ENCODE measurements at regions not wholly inside any gene's neighbourhood (a gene's known extent, or its start where the extent isn't known, plus 50 kb on each side); places are given as distances from the start of the nearest gene placed in this dataset.
"Not testable (repeated sequence)": the region's sequence is repeated elsewhere in the genome, so short reads cannot be mapped to it uniquely, and the experiment has no call there.

DNA sequence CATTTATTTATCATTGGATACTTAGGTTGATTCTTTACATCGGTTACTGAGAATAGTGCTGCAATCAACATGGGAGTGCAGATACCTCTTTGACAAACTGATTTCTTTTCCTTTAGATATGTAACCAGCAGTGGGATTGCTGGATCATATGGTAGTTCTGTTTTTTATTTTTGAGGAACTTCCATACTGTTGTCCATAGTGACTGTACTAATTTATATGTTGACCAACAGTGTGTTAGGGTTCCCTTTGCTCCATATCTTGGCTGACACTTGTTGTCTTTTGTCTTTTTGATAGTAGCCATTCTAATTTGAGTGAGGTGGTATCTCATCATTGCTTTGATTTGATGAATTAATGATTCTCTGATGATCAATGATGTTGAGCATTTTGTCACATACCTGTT is 137.3 kb upstream of the PITX1 start:
- no peak overlapping the region for H3K27ac ChIP-seq (ENCODE audit: low read depth in 1 of 3, low read length in 2 of 3)
- FAIRE-seq (no peak), DNase-seq (no peak)
- WGBS, 3 donors: 83 to 97% (median 89%) methylated on average over 1 of the region's 1 CpG
- no peaks in the 10 kb centered on the region for H3K4me1 ChIP-seq (ENCODE audit: control insufficient read depth in 3 of 3, insufficient read depth in 2 of 3, low read depth in 1 of 3, low read length in 2 of 3)
- no peaks in the 10 kb centered on the region for H3K9me3 ChIP-seq (ENCODE audit: control insufficient read depth in 2 of 2, insufficient read depth in 1 of 2, low read depth in 1 of 2, low read length in 1 of 2)
- H3K27me3 ChIP-seq (ENCODE audit: control insufficient read depth in 3 of 3, insufficient read depth in 3 of 3, low read length in 3 of 3): no peaks in the 10 kb centered on the region
- no peak overlapping the region for H3K4me3 ChIP-seq (ENCODE audit: low read depth in 1 of 3, low read length in 3 of 3)
- peaks cover 0 to 2% (median 0%) of the 10 kb centered on the region in 3 donors for H3K36me3 ChIP-seq (ENCODE audit: control insufficient read depth in 3 of 3, insufficient read depth in 2 of 3, low read depth in 1 of 3, low read length in 3 of 3)

DNA sequence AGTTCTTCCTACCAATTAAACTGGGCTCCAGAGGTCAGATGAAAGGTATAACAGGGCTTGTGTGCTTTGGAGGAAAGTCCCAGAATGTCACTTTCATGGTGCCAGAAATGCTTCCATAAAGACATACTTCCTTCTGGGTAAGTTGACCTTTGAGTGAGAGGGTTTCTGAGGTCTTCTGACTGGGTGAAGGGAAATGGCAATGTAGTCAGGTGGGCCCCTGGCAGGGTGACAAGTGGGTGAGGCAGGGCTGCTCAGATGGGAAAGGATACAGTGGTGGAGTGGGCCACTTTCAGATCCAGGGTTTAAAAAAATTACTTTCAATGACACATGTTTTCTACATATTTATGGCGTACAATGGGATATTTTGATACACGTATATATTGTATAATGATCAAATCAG is 136.5 kb upstream of the PITX1 start:
- Histone ChIP-seq H3K27ac (ENCODE audit: low read depth in 1 of 3, low read length in 2 of 3) (no peak overlapping the region), H3K9me3 (ENCODE audit: control insufficient read depth in 2 of 2, insufficient read depth in 1 of 2, low read depth in 1 of 2, low read length in 1 of 2) (no peaks in the 10 kb centered on the region), H3K4me3 (ENCODE audit: low read depth in 1 of 3, low read length in 3 of 3) (no peak overlapping the region), H3K36me3 (ENCODE audit: control insufficient read depth in 3 of 3, insufficient read depth in 2 of 3, low read depth in 1 of 3, low read length in 3 of 3) (peaks cover 0 to 2% (median 0%) of the 10 kb centered on the region in 3 donors), H3K27me3 (ENCODE audit: control insufficient read depth in 3 of 3, insufficient read depth in 3 of 3, low read length in 3 of 3) (no peaks in the 10 kb centered on the region), H3K4me1 (ENCODE audit: control insufficient read depth in 3 of 3, insufficient read depth in 2 of 3, low read depth in 1 of 3, low read length in 2 of 3) (no peaks in the 10 kb centered on the region)
- 79 to 91% (median 90%) methylated on average over 2 of the region's 2 CpGs for WGBS, 3 donors
- no peak for DNase-seq
- FAIRE-seq: no peak

- 63 to 84% (median 70%) methylated on average over 2 of the region's 2 CpGs for WGBS, 3 donors
Measured at GRCh38 chr5:135169753-135170152, 135.7 kb upstream of the PITX1 start.

GRCh38 chr5:135167634-135168033 is 133.6 kb upstream of the PITX1 start:
- Histone ChIP-seq H3K36me3 (ENCODE audit: control insufficient read depth in 3 of 3, insufficient read depth in 2 of 3, low read depth in 1 of 3, low read length in 3 of 3) (peaks cover 0 to 2% (median 0%) of the 10 kb centered on the region in 3 donors), H3K27ac (ENCODE audit: low read depth in 1 of 3, low read length in 2 of 3) (no peak overlapping the region), H3K4me3 (ENCODE audit: low read depth in 1 of 3, low read length in 3 of 3) (no peak overlapping the region), H3K4me1 (ENCODE audit: control insufficient read depth in 3 of 3, insufficient read depth in 2 of 3, low read depth in 1 of 3, low read length in 2 of 3) (no peaks in the 10 kb centered on the region), H3K9me3 (ENCODE audit: control insufficient read depth in 2 of 2, insufficient read depth in 1 of 2, low read depth in 1 of 2, low read length in 1 of 2) (no peaks in the 10 kb centered on the region), H3K27me3 (ENCODE audit: control insufficient read depth in 3 of 3, insufficient read depth in 3 of 3, low read length in 3 of 3) (no peaks in the 10 kb centered on the region)
- WGBS, 3 donors: 74 to 76% (median 75%) methylated on average over 4 of the region's 4 CpGs
- DNase-seq (no peak), FAIRE-seq (no peak)

More at GRCh38 chr5:135169753-135170152, 135.7 kb upstream of the PITX1 start:
- Histone ChIP-seq H3K27ac (ENCODE audit: low read depth in 1 of 3, low read length in 2 of 3) (no peak overlapping the region), H3K36me3 (ENCODE audit: control insufficient read depth in 3 of 3, insufficient read depth in 2 of 3, low read depth in 1 of 3, low read length in 3 of 3) (peaks cover 0 to 2% (median 0%) of the 10 kb centered on the region in 3 donors), H3K4me3 (ENCODE audit: low read depth in 1 of 3, low read length in 3 of 3) (no peak overlapping the region), H3K4me1 (ENCODE audit: control insufficient read depth in 3 of 3, insufficient read depth in 2 of 3, low read depth in 1 of 3, low read length in 2 of 3) (no peaks in the 10 kb centered on the region), H3K27me3 (ENCODE audit: control insufficient read depth in 3 of 3, insufficient read depth in 3 of 3, low read length in 3 of 3) (no peaks in the 10 kb centered on the region), H3K9me3 (ENCODE audit: control insufficient read depth in 2 of 2, insufficient read depth in 1 of 2, low read depth in 1 of 2, low read length in 1 of 2) (no peaks in the 10 kb centered on the region)
- DNase-seq (no peak), FAIRE-seq (no peak)

DNA sequence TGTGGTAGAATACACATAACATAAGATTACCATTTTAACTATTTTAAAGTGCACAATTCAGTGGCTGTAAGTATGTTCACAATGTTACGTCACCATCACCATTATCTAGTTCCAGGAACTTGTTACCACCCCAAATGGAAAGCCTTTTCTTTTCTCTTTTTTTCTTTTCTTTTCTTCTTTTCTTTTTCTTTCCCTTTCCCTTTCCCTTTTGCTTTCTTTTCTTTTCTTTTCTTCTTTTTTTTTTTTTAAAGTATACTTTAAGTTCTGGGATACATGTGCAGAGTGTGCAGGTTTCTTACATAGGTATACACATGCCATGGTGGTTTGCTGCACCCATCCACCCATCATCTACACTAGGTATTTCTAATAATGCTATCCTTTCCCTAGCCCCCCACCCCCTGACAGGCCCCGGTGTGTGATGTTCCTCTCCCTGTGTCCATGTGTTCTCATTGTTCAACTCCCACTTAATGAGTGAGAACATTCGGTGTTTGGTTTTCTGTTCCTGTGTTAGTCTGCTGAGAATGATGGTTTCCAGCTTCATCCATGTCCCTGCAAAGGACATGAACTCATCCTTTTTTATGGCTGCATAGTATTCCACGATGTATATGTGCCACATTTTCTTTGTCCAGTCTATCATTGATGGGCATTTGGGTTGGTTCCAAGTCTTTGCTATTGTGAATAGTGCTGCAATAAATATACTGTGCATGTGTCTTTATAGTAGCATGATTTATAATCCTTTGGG is 131.0 kb upstream of the PITX1 start:
- not testable (repeated sequence) for H3K4me1 ChIP-seq (ENCODE audit: control insufficient read depth in 3 of 3, insufficient read depth in 2 of 3, low read depth in 1 of 3, low read length in 2 of 3); H3K27ac ChIP-seq (ENCODE audit: low read depth in 1 of 3, low read length in 2 of 3); H3K36me3 ChIP-seq (ENCODE audit: control insufficient read depth in 3 of 3, insufficient read depth in 2 of 3, low read depth in 1 of 3, low read length in 3 of 3); H3K27me3 ChIP-seq (ENCODE audit: control insufficient read depth in 3 of 3, insufficient read depth in 3 of 3, low read length in 3 of 3); H3K4me3 ChIP-seq (ENCODE audit: low read depth in 1 of 3, low read length in 3 of 3); DNase-seq; FAIRE-seq; H3K9me3 ChIP-seq (ENCODE audit: control insufficient read depth in 2 of 2, insufficient read depth in 1 of 2, low read depth in 1 of 2, low read length in 1 of 2)
- 58 to 80% (median 72%) methylated on average over 4 of the region's 4 CpGs for WGBS, 3 donors

- peaks cover 0 to 2% of the 10 kb centered on the region in 2 donors for H3K9me3 ChIP-seq (ENCODE audit: control insufficient read depth in 2 of 2, insufficient read depth in 1 of 2, low read depth in 1 of 2, low read length in 1 of 2)
- WGBS, 3 donors: 91 to 96% (median 92%) methylated on average over 2 of the region's 2 CpGs
Measured at GRCh38 chr5:135163964-135164363, 129.9 kb upstream of the PITX1 start.

GRCh38 chr5:135163391-135163790 is 129.4 kb upstream of the PITX1 start:
- Histone ChIP-seq H3K4me1 (ENCODE audit: control insufficient read depth in 3 of 3, insufficient read depth in 2 of 3, low read depth in 1 of 3, low read length in 2 of 3) (no peaks in the 10 kb centered on the region), H3K4me3 (ENCODE audit: low read depth in 1 of 3, low read length in 3 of 3) (no peak overlapping the region), H3K27ac (ENCODE audit: low read depth in 1 of 3, low read length in 2 of 3) (no peak overlapping the region), H3K27me3 (ENCODE audit: control insufficient read depth in 3 of 3, insufficient read depth in 3 of 3, low read length in 3 of 3) (no peaks in the 10 kb centered on the region), H3K36me3 (ENCODE audit: control insufficient read depth in 3 of 3, insufficient read depth in 2 of 3, low read depth in 1 of 3, low read length in 3 of 3) (peaks cover 0 to 2% (median 0%) of the 10 kb centered on the region in 3 donors), H3K9me3 (ENCODE audit: control insufficient read depth in 2 of 2, insufficient read depth in 1 of 2, low read depth in 1 of 2, low read length in 1 of 2) (peaks cover 0 to 5% of the 10 kb centered on the region in 2 donors)
- FAIRE-seq: no peak
- WGBS, 3 donors: 78 to 91% (median 83%) methylated on average over 5 of the region's 5 CpGs
- DNase-seq: no peak

More at GRCh38 chr5:135163964-135164363, 129.9 kb upstream of the PITX1 start:
- DNase-seq (no peak), FAIRE-seq (no peak)
- Histone ChIP-seq H3K27me3 (ENCODE audit: control insufficient read depth in 3 of 3, insufficient read depth in 3 of 3, low read length in 3 of 3) (no peaks in the 10 kb centered on the region), H3K4me3 (ENCODE audit: low read depth in 1 of 3, low read length in 3 of 3) (no peak overlapping the region), H3K36me3 (ENCODE audit: control insufficient read depth in 3 of 3, insufficient read depth in 2 of 3, low read depth in 1 of 3, low read length in 3 of 3) (peaks cover 0 to 2% (median 0%) of the 10 kb centered on the region in 3 donors), H3K27ac (ENCODE audit: low read depth in 1 of 3, low read length in 2 of 3) (no peak overlapping the region), H3K4me1 (ENCODE audit: control insufficient read depth in 3 of 3, insufficient read depth in 2 of 3, low read depth in 1 of 3, low read length in 2 of 3) (no peaks in the 10 kb centered on the region)

- peaks cover 0 to 10% of the 10 kb centered on the region in 2 donors for H3K9me3 ChIP-seq (ENCODE audit: control insufficient read depth in 2 of 2, insufficient read depth in 1 of 2, low read depth in 1 of 2, low read length in 1 of 2)
- H3K27ac ChIP-seq (ENCODE audit: low read depth in 1 of 3, low read length in 2 of 3): no peak overlapping the region
- no peak overlapping the region for H3K4me3 ChIP-seq (ENCODE audit: low read depth in 1 of 3, low read length in 3 of 3)
- peaks cover 0 to 2% (median 0%) of the 10 kb centered on the region in 3 donors for H3K36me3 ChIP-seq (ENCODE audit: control insufficient read depth in 3 of 3, insufficient read depth in 2 of 3, low read depth in 1 of 3, low read length in 3 of 3)
- no peaks in the 10 kb centered on the region for H3K4me1 ChIP-seq (ENCODE audit: control insufficient read depth in 3 of 3, insufficient read depth in 2 of 3, low read depth in 1 of 3, low read length in 2 of 3)
- no peaks in the 10 kb centered on the region for H3K27me3 ChIP-seq (ENCODE audit: control insufficient read depth in 3 of 3, insufficient read depth in 3 of 3, low read length in 3 of 3)
- DNase-seq (no peak), FAIRE-seq (no peak)
- WGBS, 3 donors: 73 to 81% (median 75%) methylated on average over 9 of the region's 9 CpGs
Measured at GRCh38 chr5:135162661-135163265, 128.7 kb upstream of the PITX1 start.
